ENCODE measurements at regions not wholly inside any gene's neighbourhood (a gene's known extent, or its start where the extent isn't known, plus 50 kb on each side); places are given as distances from the start of the nearest gene placed in this dataset.

GRCh38 chr6:121838842-121839241 lies 403.4 kb downstream of the GJA1 start:
- TF ChIP-seq EZH2 (IDR thresholded peaks at IDR 0.05) (no peak), CTCF (IDR thresholded peaks at IDR 0.05) (no peak)

Data from neural progenitor cell (in vitro differentiated cells).